Ovary (tissue), 3 donors: ENCODE measurements at regions not wholly inside any gene's neighbourhood (a gene's known extent, or its start where the extent isn't known, plus 50 kb on each side); places are given as distances from the start of the nearest gene placed in this dataset.

Experiments used
- EP300 ChIP-seq: sonication (generic); formaldehyde crosslinking; IDR thresholded peaks from one replicate; pipeline ENCODE4 v1.6.1; 2017; ENCODE audit warnings: antibody characterized with exemption
- TF ChIP-seq, protein P1 (sequence below), 3 donors: fragments of 450-650 bp in 2 of 3; fragments of 200-600 bp in 1 of 3; IDR thresholded peaks; one replicate each; pipeline versions ENCODE4 v1.5.1 to v1.8.0; 2016 to 2022; ENCODE audit warnings: antibody characterized with exemption in 3 of 3, mild to moderate bottlenecking in 1 of 3
- donor health status: DM: no; HTN: no; CAD: no.

DNA sequence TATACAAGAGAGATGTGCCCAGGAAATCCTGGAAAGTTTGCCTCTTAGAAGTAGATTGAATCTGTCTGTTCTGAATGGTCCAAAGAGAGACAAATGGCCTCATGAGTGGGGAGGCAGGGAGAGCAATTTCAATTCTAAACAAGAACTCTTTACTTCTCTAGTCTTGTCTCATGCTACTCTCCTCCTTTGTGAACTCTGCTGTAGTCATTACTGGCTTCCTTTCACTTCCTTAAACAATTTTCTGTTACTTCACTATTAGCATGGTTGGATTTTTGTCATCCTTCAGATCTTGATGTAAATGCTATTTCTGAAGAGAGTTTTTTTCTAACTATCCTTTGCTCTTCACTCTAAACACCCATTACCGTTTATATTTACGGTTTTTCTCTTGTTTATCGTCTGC is 54.0 kb upstream of the GRIN3A start:
- TF ChIP-seq, protein P1, sequence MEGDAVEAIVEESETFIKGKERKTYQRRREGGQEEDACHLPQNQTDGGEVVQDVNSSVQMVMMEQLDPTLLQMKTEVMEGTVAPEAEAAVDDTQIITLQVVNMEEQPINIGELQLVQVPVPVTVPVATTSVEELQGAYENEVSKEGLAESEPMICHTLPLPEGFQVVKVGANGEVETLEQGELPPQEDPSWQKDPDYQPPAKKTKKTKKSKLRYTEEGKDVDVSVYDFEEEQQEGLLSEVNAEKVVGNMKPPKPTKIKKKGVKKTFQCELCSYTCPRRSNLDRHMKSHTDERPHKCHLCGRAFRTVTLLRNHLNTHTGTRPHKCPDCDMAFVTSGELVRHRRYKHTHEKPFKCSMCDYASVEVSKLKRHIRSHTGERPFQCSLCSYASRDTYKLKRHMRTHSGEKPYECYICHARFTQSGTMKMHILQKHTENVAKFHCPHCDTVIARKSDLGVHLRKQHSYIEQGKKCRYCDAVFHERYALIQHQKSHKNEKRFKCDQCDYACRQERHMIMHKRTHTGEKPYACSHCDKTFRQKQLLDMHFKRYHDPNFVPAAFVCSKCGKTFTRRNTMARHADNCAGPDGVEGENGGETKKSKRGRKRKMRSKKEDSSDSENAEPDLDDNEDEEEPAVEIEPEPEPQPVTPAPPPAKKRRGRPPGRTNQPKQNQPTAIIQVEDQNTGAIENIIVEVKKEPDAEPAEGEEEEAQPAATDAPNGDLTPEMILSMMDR (IDR thresholded peaks at IDR 0.05), result no peak
- TF ChIP-seq EP300, result no peak
